NB4 (cell line): ENCODE measurements at regions not wholly inside any gene's neighbourhood (a gene's known extent, or its start where the extent isn't known, plus 50 kb on each side); places are given as distances from the start of the nearest gene placed in this dataset.

Experiments
- DNase-seq: peaks from one replicate; pipeline ENCODE4 v3.0.0; 2010; ENCODE audit warnings: low read depth
- H3K4me3 ChIP-seq: one replicate; pipeline ENCODE4 v1.5.1; 2011; ENCODE audit warnings: mild to moderate bottlenecking, low read depth, low read length, moderate library complexity
- CTCF ChIP-seq: IDR thresholded peaks from one replicate; pipeline ENCODE4 v1.5.1; 2012; ENCODE audit warnings: low read depth, low read length
- MAX ChIP-seq: IDR thresholded peaks from 2 replicates; pipeline ENCODE4 v1.6.1; 2011; ENCODE audit warnings: low read depth, low read length
- MYC ChIP-seq: IDR thresholded peaks from 2 replicates; pipeline ENCODE4 v1.6.1; 2011; ENCODE audit warnings: low read depth, low read length
- POLR2A ChIP-seq: IDR thresholded peaks from 2 replicates; pipeline ENCODE4 v1.6.1; 2011; ENCODE audit warnings: mild to moderate bottlenecking; ENCODE audit not compliant: insufficient read length; ENCODE audit errors: extremely low read depth

GRCh38 chr12:92505254-92506231, 197.2 kb upstream of the PLEKHG7 start:
- peak; percentile 79 for DNase-seq
- peak overlapping the region; percentile 19 for H3K4me3 ChIP-seq

GRCh38 chr12:92504594-92504981, 198.2 kb upstream of the PLEKHG7 start:
- DNase-seq = no peak
- no peak overlapping the region for H3K4me3 ChIP-seq
- TF ChIP-seq POLR2A = no peak
- no peak for TF ChIP-seq MAX
- no peak for TF ChIP-seq MYC
- no peak for TF ChIP-seq CTCF

More at GRCh38 chr12:92505254-92506231, 197.2 kb upstream of the PLEKHG7 start:
- no peak for TF ChIP-seq MYC
- TF ChIP-seq MAX = no peak
- TF ChIP-seq CTCF = no peak

GRCh38 chr12:92503971-92504593, 198.7 kb upstream of the PLEKHG7 start:
- no peak for DNase-seq
- TF ChIP-seq MYC (no peak), MAX (no peak), CTCF (no peak), POLR2A (no peak)
- no peak overlapping the region for H3K4me3 ChIP-seq

- no peak overlapping the region for H3K4me3 ChIP-seq
- no peak for DNase-seq
- no peak for TF ChIP-seq MYC
- TF ChIP-seq CTCF = no peak
- TF ChIP-seq MAX = no peak
Observed at GRCh38 chr12:92503029-92503931, 199.5 kb upstream of the PLEKHG7 start.

GRCh38 chr12:92502417-92503028, 200.3 kb upstream of the PLEKHG7 start:
- H3K4me3 ChIP-seq = no peak overlapping the region
- TF ChIP-seq CTCF (peak; percentile 34), MAX (no peak), POLR2A (no peak)
- peak; percentile 63 for DNase-seq
